Nephron progenitor cell (in vitro differentiated cells): ENCODE measurements at regions not wholly inside any gene's neighbourhood (a gene's known extent, or its start where the extent isn't known, plus 50 kb on each side); places are given as distances from the start of the nearest gene placed in this dataset.

Experiments
- DNase-seq: peaks from one replicate; pipeline ENCODE4 v3.0.0; 2021
- H3K27ac Mint-ChIP-seq: 2 replicates; pipeline ENCODE4 v1.8.0; 2021; ENCODE audit warnings: mild to moderate bottlenecking, moderate library complexity, mixed read lengths
- H3K27me3 Mint-ChIP-seq: 2 replicates; pipeline ENCODE4 v1.8.0; 2021; ENCODE audit warnings: mild to moderate bottlenecking, low read depth, mixed read lengths; ENCODE audit not compliant: poor library complexity
- H3K36me3 Mint-ChIP-seq: 2 replicates; pipeline ENCODE4 v1.8.0; 2021; ENCODE audit warnings: low read depth, mixed read lengths
- H3K4me1 Mint-ChIP-seq: 2 replicates; pipeline ENCODE4 v1.8.0; 2021; ENCODE audit warnings: mixed read lengths
- H3K4me3 Mint-ChIP-seq: 2 replicates; pipeline ENCODE4 v1.8.0; 2021; ENCODE audit warnings: mild to moderate bottlenecking, moderate library complexity, mixed read lengths
- H3K9me3 Mint-ChIP-seq: 2 replicates; pipeline ENCODE4 v1.8.0; 2021; ENCODE audit warnings: mild to moderate bottlenecking, moderate library complexity, mixed read lengths
- TF ChIP-seq, protein P1 (sequence below): fragments of 200-600 bp; sonication (generic); IDR thresholded peaks from 2 replicates; pipeline ENCODE4 v1.5.0; 2021; ENCODE audit warnings: antibody characterized with exemption

DNA sequence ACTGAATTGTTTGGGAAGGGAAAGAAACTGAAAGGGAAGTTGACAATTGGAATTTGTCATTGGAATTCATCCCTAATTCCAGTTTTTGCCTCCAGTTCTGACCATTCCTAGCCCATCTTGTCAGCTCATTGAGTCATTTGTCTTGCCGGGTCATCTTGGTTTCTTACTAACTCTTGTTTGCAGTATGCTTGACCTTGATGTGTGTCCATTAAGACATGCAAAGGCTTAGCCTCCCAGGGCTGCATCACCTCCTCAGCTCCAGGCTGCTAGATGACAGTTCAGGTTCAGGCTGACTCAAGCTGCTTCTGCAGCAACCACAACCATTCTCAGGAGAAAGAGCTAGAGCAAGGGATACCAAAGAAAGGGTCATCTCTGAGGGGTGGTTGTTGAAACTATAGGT lies 151.3 kb upstream of the PTGFR start:
- Mint-ChIP-seq H3K27me3 (peaks cover 16% of the 10 kb centered on the region), H3K4me1 (no peaks in the 10 kb centered on the region), H3K27ac (no peak overlapping the region), H3K4me3 (no peak overlapping the region), H3K36me3 (no peaks in the 10 kb centered on the region), H3K9me3 (no peaks in the 10 kb centered on the region)
- TF ChIP-seq, protein P1, sequence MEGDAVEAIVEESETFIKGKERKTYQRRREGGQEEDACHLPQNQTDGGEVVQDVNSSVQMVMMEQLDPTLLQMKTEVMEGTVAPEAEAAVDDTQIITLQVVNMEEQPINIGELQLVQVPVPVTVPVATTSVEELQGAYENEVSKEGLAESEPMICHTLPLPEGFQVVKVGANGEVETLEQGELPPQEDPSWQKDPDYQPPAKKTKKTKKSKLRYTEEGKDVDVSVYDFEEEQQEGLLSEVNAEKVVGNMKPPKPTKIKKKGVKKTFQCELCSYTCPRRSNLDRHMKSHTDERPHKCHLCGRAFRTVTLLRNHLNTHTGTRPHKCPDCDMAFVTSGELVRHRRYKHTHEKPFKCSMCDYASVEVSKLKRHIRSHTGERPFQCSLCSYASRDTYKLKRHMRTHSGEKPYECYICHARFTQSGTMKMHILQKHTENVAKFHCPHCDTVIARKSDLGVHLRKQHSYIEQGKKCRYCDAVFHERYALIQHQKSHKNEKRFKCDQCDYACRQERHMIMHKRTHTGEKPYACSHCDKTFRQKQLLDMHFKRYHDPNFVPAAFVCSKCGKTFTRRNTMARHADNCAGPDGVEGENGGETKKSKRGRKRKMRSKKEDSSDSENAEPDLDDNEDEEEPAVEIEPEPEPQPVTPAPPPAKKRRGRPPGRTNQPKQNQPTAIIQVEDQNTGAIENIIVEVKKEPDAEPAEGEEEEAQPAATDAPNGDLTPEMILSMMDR: no peak
- DNase-seq: no peak

DNA sequence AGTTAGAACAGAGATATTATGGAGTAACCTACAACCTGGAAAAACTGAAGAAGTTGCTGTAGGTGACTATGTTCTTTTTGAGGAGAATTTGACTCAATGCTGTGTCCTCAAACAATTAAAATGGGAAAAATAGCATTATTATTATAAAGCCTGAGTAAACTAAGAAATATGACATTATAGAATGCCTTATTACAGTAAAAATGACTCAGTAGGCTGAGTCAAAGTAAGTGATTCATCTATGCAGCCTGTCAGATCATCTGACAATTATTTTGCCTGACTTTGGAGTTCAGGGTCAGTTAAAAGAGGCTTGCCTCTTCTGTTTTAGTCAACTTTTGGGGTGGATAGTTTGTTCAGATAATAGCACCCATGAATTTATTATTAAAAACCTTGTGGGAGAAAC lies 150.8 kb upstream of the PTGFR start:
- Mint-ChIP-seq H3K9me3 (no peaks in the 10 kb centered on the region), H3K27ac (no peak overlapping the region), H3K4me3 (no peak overlapping the region), H3K4me1 (no peaks in the 10 kb centered on the region), H3K27me3 (peaks cover 14% of the 10 kb centered on the region), H3K36me3 (no peaks in the 10 kb centered on the region)
- TF ChIP-seq, protein P1: no peak
- DNase-seq: no peak

DNA sequence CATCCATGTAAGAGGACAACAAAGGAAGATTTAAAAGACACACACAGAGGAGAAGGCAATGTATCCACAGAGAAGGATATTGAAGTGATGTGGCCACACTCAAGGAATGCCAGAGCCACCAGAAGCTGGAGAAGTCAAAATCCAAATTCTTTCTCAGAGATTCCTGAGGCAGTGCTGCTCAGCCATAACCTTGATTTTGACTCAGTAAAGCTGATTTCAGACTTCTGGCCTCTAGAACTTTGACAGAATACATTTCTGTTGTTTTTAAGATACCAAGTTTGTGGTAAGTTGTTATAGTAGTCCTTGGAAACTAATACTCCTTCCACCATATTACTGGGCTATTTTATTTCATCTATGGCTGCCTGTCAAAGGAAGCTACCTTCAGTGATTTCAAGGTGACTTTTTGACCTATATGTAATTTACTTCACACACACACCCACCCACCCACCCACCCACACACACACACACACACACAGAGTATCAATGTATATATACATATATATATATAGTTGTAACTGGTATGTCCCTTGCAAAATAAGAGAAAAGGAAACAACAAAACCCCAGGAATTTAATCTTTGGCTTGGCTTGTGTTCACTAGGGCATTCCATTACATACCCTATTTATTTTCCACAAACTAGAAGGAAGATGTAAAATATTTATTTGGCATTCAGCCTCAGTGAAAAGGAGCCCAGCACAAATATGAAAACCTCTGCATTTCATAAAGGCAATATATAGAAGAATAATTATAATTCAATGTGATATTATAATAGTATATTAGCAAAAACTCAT lies 142.1 kb upstream of the PTGFR start:
- Mint-ChIP-seq H3K4me1 (no peaks in the 10 kb centered on the region), H3K27me3 (no peaks in the 10 kb centered on the region), H3K9me3 (no peaks in the 10 kb centered on the region), H3K36me3 (no peaks in the 10 kb centered on the region), H3K4me3 (no peak overlapping the region), H3K27ac (no peak overlapping the region)
- TF ChIP-seq, protein P1: no peak
- no peak for DNase-seq

DNA sequence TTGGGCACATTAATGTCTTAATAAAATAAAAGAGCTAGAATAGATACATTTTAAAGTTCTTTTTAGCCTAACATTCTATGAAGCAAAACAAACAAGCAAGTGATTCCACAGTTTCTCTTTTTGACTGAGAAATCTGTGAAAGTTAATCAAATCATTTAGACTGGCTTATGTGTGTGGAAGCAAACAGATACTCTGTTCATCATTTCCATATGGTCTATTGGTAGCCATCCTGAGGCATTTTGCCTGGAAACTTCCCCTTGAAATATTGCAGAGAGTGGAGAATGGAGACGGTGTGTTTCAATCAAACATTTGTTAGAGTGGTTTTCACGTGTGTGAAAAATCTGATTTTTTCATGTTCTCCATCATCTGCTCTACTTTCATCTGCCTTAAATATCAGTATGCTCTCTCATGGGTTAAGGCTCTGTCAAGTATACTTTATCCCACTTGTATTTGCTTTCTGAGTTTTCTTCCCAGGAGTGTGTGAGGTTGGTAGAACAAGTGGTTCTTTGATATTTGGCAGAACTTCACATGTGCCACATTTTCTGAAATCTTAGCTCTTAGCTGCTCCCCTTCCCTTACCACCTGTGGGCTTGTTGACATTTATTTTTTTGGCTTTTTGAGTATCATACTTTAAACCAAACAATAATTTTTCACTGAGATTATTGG lies 139.1 kb upstream of the PTGFR start:
- Mint-ChIP-seq H3K4me1 (no peaks in the 10 kb centered on the region), H3K36me3 (no peaks in the 10 kb centered on the region), H3K9me3 (no peaks in the 10 kb centered on the region), H3K4me3 (no peak overlapping the region), H3K27me3 (peaks cover 3% of the 10 kb centered on the region), H3K27ac (no peak overlapping the region)
- DNase-seq: no peak
- TF ChIP-seq, protein P1: no peak

DNA sequence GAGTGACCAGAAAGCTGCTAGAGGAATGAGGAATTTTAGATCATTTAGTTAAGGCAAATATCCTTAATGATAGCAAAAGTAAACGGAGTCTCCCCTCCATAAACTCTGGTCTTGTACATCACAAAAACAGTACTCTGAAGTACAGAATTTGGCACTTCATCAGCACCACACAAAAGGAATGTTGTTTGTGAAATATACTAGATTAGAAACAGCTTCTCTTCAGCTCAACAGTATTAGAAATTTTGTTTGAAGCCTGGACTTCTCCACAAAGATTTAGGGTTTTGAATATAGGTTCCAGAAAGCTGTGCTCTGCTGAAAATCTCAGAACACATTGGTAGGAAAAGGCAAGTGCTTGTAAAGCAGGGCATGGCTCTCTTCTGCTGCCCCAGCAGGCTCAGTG lies 135.1 kb upstream of the PTGFR start:
- Mint-ChIP-seq H3K27me3 (peaks cover 3% of the 10 kb centered on the region), H3K9me3 (no peaks in the 10 kb centered on the region), H3K4me3 (no peak overlapping the region), H3K36me3 (no peaks in the 10 kb centered on the region), H3K27ac (no peak overlapping the region), H3K4me1 (no peaks in the 10 kb centered on the region)
- TF ChIP-seq, protein P1: no peak
- DNase-seq: no peak
